IPS DF 4.7 (cell line): ENCODE measurements at regions not wholly inside any gene's neighbourhood (a gene's known extent, or its start where the extent isn't known, plus 50 kb on each side); places are given as distances from the start of the nearest gene placed in this dataset.

ENCODE experiments used
- DNase-seq: peaks from one replicate; pipeline ENCODE4 v3.0.0-alpha.2; 2013; ENCODE audit warnings: low spot score; ENCODE audit errors: extremely low read depth

- DNase-seq = peak; percentile 53
Measured at GRCh38 chr2:51710222-51710621, 678.3 kb upstream of the NRXN1 start.

GRCh38 chr2:51707625-51708024 is 675.7 kb upstream of the NRXN1 start:
- no peak for DNase-seq

- DNase-seq = no peak
Measured at GRCh38 chr2:51706220-51706619, 674.3 kb upstream of the NRXN1 start.

- DNase-seq = no peak
Measured at GRCh38 chr2:51705417-51705816, 673.5 kb upstream of the NRXN1 start.

- no peak for DNase-seq
Measured at GRCh38 chr2:51698021-51698420, 666.1 kb upstream of the NRXN1 start.

- DNase-seq = no peak
Measured at GRCh38 chr2:51697095-51697494, 665.2 kb upstream of the NRXN1 start.

GRCh38 chr2:51695531-51695930 is 663.6 kb upstream of the NRXN1 start:
- no peak for DNase-seq

- DNase-seq = no peak
Measured at GRCh38 chr2:51693640-51694039, 661.7 kb upstream of the NRXN1 start.

- DNase-seq = no peak
Measured at GRCh38 chr2:51681854-51682253, 649.9 kb upstream of the NRXN1 start.

GRCh38 chr2:51673628-51674027 is 641.7 kb upstream of the NRXN1 start:
- DNase-seq = no peak

- DNase-seq = no peak
Measured at GRCh38 chr2:51667679-51668078, 635.7 kb upstream of the NRXN1 start.

GRCh38 chr2:51662187-51662586 is 630.3 kb upstream of the NRXN1 start:
- DNase-seq = no peak

- no peak for DNase-seq
Measured at GRCh38 chr2:51657849-51658248, 625.9 kb upstream of the NRXN1 start.

GRCh38 chr2:51650769-51651168 is 618.8 kb upstream of the NRXN1 start:
- no peak for DNase-seq

- DNase-seq = no peak
Measured at GRCh38 chr2:51649366-51649765, 617.4 kb upstream of the NRXN1 start.

- no peak for DNase-seq
Measured at GRCh38 chr2:51638811-51639210, 606.9 kb upstream of the NRXN1 start.

GRCh38 chr2:51633073-51633472 is 601.1 kb upstream of the NRXN1 start:
- peak; percentile 2 for DNase-seq

GRCh38 chr2:51629406-51629805 is 597.5 kb upstream of the NRXN1 start:
- no peak for DNase-seq

- DNase-seq = no peak
Measured at GRCh38 chr2:51628917-51629316, 597.0 kb upstream of the NRXN1 start.

- no peak for DNase-seq
Measured at GRCh38 chr2:51624995-51625394, 593.1 kb upstream of the NRXN1 start.

GRCh38 chr2:51620796-51621195 is 588.9 kb upstream of the NRXN1 start:
- DNase-seq = no peak

- DNase-seq = no peak
Measured at GRCh38 chr2:51619961-51620360, 588.0 kb upstream of the NRXN1 start.

GRCh38 chr2:51612387-51612786 is 580.5 kb upstream of the NRXN1 start:
- DNase-seq = no peak

GRCh38 chr2:51601706-51602105 is 569.8 kb upstream of the NRXN1 start:
- DNase-seq = no peak
